WI38 (cell line): ENCODE measurements at regions not wholly inside any gene's neighbourhood (a gene's known extent, or its start where the extent isn't known, plus 50 kb on each side); places are given as distances from the start of the nearest gene placed in this dataset.
A peak's percentile ranks its signal among the peaks of the same experiment; 100 is the strongest.

Experiments
- H3K4me3 ChIP-seq: 2 replicates; pipeline ENCODE4 v1.5.1; 2011; ENCODE audit warnings: low read depth, mild to moderate bottlenecking, control low read depth, low read length
- CTCF ChIP-seq: IDR thresholded peaks from 2 replicates; pipeline ENCODE4 v1.5.1; 2012; ENCODE audit warnings: low read depth, mild to moderate bottlenecking, control low read depth, low read length

GRCh38 chr13:73140801-73141200 is 82.0 kb downstream of the KLF5 start:
- TF ChIP-seq CTCF: no peak
- no peak overlapping the region for H3K4me3 ChIP-seq

DNA sequence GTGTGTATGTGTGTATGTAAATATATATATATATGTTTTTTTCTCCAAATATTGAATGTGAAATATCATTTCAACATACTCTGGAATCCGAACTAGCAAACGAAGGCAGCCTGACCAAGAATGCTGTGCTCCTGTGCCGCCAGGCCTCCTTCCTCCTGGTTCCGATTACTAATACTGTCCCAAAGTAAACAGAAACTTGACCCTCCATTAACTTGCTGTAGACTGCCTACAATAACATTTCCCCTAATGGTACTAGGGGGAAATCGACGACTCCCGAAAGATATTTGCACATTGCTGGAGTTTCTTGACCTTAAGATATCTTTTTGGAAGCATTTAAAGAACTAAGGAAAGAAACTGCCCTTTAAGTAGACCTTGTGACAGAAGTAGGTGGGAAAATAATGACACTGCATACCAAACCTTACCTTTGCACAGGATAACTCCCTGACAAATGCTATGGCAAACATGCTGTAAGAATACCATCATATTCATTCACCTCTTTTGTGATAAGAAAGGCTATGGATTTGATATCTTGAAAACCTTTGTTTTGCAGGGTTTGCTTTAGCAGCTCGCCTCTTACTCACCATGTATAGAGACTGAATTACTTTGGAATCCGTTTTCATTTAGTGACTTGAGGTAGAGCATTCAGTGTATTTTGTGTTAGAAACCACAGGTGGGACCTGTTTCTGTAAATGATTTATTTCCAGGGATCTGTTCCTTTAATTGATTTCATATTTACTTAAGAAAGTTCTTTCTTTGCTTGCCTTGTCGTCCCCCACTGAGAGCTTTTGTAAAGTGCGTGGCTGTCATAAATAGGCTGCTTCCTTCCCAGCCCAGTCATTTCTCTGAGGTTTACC is 80.1 kb downstream of the KLF5 start:
- no peak for TF ChIP-seq CTCF
- H3K4me3 ChIP-seq: peak overlapping the region; percentile 5

DNA sequence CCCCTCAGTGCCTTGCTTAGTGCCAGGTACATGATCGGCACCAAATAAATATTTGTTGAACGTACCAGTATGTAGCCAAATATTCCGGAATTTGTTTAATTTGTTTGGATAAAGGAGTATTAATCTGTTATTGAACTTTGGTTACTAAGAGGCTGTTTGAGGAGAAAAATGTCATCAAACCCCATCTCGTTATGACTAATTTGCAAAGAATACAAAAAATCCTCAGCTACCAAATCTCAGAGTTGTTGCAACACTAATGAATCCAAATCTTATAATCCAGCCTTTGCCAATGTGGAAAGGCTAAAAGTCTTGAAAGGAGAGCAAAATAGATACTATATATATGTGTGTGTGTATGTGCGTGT is 79.5 kb downstream of the KLF5 start:
- no peak overlapping the region; the same call in 1 of the 2 replicates for H3K4me3 ChIP-seq

DNA sequence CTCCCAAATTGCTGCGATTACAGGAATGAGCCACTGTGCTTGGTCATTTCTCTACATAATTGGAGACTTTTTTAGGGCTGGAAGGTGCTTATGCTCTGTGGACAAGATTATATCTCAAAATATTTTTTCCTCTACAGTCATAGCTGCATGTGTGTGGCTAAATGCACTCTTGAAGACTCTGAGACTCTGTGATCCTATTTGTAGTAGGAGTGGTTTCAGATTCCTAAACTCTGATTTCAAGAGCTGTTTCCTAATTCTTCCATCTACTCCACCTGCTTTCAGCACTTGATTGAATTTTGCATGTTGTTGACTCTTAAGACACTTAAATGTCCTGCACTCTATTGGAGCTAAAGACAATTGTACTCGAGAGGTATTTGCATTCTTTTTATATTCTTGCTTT is 78.0 kb downstream of the KLF5 start:
- no peak overlapping the region for H3K4me3 ChIP-seq
- TF ChIP-seq CTCF: no peak

More for the DNA sequence above, 79.5 kb downstream of the KLF5 start:
- TF ChIP-seq CTCF: no peak

GRCh38 chr13:73133531-73133930 is 74.7 kb downstream of the KLF5 start:
- no peak for TF ChIP-seq CTCF
- no peak overlapping the region for H3K4me3 ChIP-seq

- TF ChIP-seq CTCF: no peak
- H3K4me3 ChIP-seq: no peak overlapping the region
Measured at GRCh38 chr13:73131247-73131646, 72.4 kb downstream of the KLF5 start.

- TF ChIP-seq CTCF: no peak
- no peak overlapping the region for H3K4me3 ChIP-seq
Measured at GRCh38 chr13:73129023-73129422, 70.2 kb downstream of the KLF5 start.
